Femur (tissue), 1 donor: ENCODE measurements at regions not wholly inside any gene's neighbourhood (a gene's known extent, or its start where the extent isn't known, plus 50 kb on each side); places are given as distances from the start of the nearest gene placed in this dataset.
A peak's percentile ranks its signal among the peaks of the same experiment; 100 is the strongest.

Experiments
- DNase-seq: peaks from one replicate; pipeline ENCODE4 v3.0.0-alpha.2; 2017

DNA sequence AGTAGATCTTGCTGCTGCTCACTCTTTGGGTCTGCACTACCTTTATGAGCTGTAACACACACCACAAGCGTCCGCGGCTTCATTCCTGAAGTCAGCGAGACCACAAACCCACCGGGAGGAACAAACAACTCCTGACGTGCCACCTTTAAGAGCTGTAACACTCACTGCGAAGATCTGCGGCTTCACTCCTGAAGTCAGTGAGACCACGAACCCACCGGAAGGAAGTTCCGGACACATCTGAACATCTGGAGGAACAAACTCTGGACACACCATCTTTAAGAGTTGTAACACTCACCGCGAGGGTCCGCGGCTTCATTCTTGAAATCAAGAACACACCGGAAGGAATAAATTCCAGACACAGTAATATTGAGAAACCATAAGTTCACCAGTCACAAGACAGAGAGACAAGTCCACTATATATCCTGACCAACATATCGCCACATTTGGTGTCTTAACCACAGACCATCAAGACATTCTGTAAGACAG lies 58.4 kb upstream of the RNF38 start:
- DNase-seq = peak; percentile 20

- no peak for DNase-seq
Observed at GRCh38 chr9:36457836-36458429, 57.9 kb upstream of the RNF38 start.

DNA sequence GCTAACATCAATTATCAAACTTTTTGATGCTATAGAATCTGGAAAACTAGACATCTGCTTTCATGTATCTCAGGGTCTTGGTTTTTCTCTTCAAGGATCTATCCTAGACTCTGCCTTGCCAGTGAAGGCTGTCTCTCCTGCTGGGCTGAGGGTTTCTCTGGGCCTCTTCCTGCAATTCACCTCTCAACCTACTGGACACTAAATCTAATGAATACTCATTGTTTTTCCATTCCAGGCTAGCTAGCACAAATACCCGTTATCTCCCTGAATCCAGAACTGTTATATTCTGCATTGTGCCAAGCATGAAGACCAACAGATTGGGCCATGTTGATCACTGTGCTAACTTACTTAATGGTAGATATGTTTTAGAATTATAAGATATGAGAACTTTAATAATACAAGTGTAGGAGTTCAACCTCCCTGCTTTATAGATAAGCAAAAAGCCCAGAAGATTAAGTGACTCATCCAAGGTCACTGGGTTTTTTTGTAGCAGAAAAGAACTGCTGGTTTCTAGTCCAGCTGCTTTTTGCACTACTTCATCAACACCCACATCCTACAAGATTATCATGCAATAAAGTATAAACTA lies 56.5 kb upstream of the RNF38 start:
- no peak for DNase-seq

GRCh38 chr9:36451949-36452348 lies 51.9 kb upstream of the RNF38 start:
- DNase-seq = no peak

- DNase-seq = peak; percentile 29
Observed at GRCh38 chr9:36450110-36450732, 50.2 kb upstream of the RNF38 start.
